ENCODE measurements at regions not wholly inside any gene's neighbourhood (a gene's known extent, or its start where the extent isn't known, plus 50 kb on each side); places are given as distances from the start of the nearest gene placed in this dataset.

DNA sequence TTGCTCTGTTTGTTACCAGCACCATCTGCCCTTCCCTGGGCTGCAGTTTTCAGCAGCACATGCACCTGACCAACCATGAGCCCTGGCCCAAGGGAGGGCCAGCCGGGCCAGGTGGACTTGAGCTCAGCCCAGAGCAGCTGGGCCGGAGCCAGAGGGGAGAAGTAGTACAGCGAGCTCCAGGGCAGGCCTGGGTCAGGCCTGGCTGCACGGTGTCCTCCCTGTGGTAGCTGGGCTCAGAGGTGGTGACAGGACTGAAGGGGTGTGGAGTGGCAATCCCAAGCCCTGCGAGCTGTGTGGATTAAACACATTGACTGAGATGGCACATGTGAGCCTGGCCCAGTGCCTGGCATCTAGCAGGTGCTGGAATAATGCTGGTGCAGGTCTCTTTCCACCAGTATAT lies 222.2 kb downstream of the GLI2 start:
- TF ChIP-seq, protein P1, sequence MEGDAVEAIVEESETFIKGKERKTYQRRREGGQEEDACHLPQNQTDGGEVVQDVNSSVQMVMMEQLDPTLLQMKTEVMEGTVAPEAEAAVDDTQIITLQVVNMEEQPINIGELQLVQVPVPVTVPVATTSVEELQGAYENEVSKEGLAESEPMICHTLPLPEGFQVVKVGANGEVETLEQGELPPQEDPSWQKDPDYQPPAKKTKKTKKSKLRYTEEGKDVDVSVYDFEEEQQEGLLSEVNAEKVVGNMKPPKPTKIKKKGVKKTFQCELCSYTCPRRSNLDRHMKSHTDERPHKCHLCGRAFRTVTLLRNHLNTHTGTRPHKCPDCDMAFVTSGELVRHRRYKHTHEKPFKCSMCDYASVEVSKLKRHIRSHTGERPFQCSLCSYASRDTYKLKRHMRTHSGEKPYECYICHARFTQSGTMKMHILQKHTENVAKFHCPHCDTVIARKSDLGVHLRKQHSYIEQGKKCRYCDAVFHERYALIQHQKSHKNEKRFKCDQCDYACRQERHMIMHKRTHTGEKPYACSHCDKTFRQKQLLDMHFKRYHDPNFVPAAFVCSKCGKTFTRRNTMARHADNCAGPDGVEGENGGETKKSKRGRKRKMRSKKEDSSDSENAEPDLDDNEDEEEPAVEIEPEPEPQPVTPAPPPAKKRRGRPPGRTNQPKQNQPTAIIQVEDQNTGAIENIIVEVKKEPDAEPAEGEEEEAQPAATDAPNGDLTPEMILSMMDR (IDR thresholded peaks at IDR 0.05; ENCODE audit: poor library complexity, severe bottlenecking), result no peak
- TF ChIP-seq, protein P2, sequence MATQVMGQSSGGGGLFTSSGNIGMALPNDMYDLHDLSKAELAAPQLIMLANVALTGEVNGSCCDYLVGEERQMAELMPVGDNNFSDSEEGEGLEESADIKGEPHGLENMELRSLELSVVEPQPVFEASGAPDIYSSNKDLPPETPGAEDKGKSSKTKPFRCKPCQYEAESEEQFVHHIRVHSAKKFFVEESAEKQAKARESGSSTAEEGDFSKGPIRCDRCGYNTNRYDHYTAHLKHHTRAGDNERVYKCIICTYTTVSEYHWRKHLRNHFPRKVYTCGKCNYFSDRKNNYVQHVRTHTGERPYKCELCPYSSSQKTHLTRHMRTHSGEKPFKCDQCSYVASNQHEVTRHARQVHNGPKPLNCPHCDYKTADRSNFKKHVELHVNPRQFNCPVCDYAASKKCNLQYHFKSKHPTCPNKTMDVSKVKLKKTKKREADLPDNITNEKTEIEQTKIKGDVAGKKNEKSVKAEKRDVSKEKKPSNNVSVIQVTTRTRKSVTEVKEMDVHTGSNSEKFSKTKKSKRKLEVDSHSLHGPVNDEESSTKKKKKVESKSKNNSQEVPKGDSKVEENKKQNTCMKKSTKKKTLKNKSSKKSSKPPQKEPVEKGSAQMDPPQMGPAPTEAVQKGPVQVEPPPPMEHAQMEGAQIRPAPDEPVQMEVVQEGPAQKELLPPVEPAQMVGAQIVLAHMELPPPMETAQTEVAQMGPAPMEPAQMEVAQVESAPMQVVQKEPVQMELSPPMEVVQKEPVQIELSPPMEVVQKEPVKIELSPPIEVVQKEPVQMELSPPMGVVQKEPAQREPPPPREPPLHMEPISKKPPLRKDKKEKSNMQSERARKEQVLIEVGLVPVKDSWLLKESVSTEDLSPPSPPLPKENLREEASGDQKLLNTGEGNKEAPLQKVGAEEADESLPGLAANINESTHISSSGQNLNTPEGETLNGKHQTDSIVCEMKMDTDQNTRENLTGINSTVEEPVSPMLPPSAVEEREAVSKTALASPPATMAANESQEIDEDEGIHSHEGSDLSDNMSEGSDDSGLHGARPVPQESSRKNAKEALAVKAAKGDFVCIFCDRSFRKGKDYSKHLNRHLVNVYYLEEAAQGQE (IDR thresholded peaks at IDR 0.05; ENCODE audit: borderline replicate concordance), result no peak
- TF ChIP-seq TAF1 (IDR thresholded peaks at IDR 0.05; ENCODE audit: low read depth) (no peak), EZH2 (IDR thresholded peaks at IDR 0.05; ENCODE audit: borderline replicate concordance, insufficient read depth, low read length, poor library complexity, severe bottlenecking) (no peak), EP300 (conservative IDR thresholded peaks at IDR 0.05; ENCODE audit: poor library complexity, severe bottlenecking) (no peak), RAD21 (conservative IDR thresholded peaks at IDR 0.05) (no peak)

All from neural cell (in vitro differentiated cells).